H1 (cell line): ENCODE measurements at regions not wholly inside any gene's neighbourhood (a gene's known extent, or its start where the extent isn't known, plus 50 kb on each side); places are given as distances from the start of the nearest gene placed in this dataset.

Experiments used
- CTCF ChIA-PET: fragments of 300-600 bp; sonication (Branson Sonifier 250); formaldehyde crosslinking; loops from one replicate; lab custom pipeline; 2021; ENCODE audit not compliant: partially characterized antibody; lab: Charles Lee
- POLR2A ChIA-PET: fragments of 300-600 bp; sonication (Branson Sonifier 250); formaldehyde crosslinking; loops from one replicate; lab custom pipeline; 2021; ENCODE audit warnings: inconsistent platforms; ENCODE audit not compliant: partially characterized antibody; lab: Charles Lee
- DNase-seq, 2 experiments: peaks; one replicate each; pipeline versions ENCODE4 v3.0.0 to v3.0.0-alpha.2; 2010 to 2022; ENCODE audit warnings: low spot score in 2 of 2, low read depth in 1 of 2, mixed read lengths in 1 of 2
- FAIRE-seq: peaks from 2 replicates; lab custom pipeline; 2011; peaks lifted over from hg19 to GRCh38; lab: Jason Lieb, UNC
- H2AFZ ChIP-seq: 2 replicates; pipeline ENCODE4 v1.8.1; 2012; ENCODE audit warnings: low read length, inconsistent platforms
- H2AK5ac ChIP-seq: 2 replicates; pipeline ENCODE4 v1.6.1; 2013; ENCODE audit warnings: low read depth, low read length
- H2BK120ac ChIP-seq: replicated peaks from 2 replicates; pipeline ENCODE3; 2013; ENCODE audit warnings: low read depth, low read length, inconsistent platforms
- H2BK12ac ChIP-seq: 2 replicates; pipeline ENCODE4 v1.6.1; 2013; ENCODE audit warnings: low read depth, low read length
- H2BK15ac ChIP-seq: 2 replicates; pipeline ENCODE4 v1.6.1; 2013; ENCODE audit warnings: low read length
- H2BK20ac ChIP-seq: 2 replicates; pipeline ENCODE4 v1.6.1; 2013; ENCODE audit warnings: low read length
- H2BK5ac ChIP-seq: 2 replicates; pipeline ENCODE4 v1.6.1; 2013; ENCODE audit warnings: low read depth, low read length
- H3K14ac ChIP-seq: 2 replicates; pipeline ENCODE4 v1.6.1; 2013; ENCODE audit warnings: inconsistent platforms; ENCODE audit not compliant: insufficient read length
- H3K18ac ChIP-seq: 2 replicates; pipeline ENCODE4 v1.6.1; 2013; ENCODE audit warnings: low read length; ENCODE audit errors: extremely low read depth
- H3K23ac ChIP-seq: 2 replicates; pipeline ENCODE4 v1.6.1; 2013; ENCODE audit warnings: inconsistent platforms; ENCODE audit not compliant: insufficient read length
- H3K23me2 ChIP-seq: 2 replicates; pipeline ENCODE4 v1.6.1; 2013; ENCODE audit warnings: low read depth, low read length
- H3K27ac ChIP-seq: 2 replicates; pipeline ENCODE4 v1.6.1; 2011; ENCODE audit warnings: low read depth, low read length, inconsistent platforms
- H3K27me3 ChIP-seq, 4 experiments: replicated peaks in 1 of 4; 1 replicate in 1 of 4; 2 replicates in 3 of 4; pipeline versions ENCODE4 v1.6.1 to v1.8.1; 2011 to 2013; ENCODE audit warnings: low read length in 3 of 4, mild to moderate bottlenecking in 3 of 4, inconsistent platforms in 2 of 4, mixed read lengths in 2 of 4, moderate library complexity in 1 of 4; ENCODE audit not compliant: control insufficient read depth in 3 of 4, insufficient read depth in 3 of 4; ENCODE audit errors: extremely low read depth in 1 of 4
- H3K36me3 ChIP-seq, 4 experiments: 2 replicates each; pipeline versions ENCODE4 v1.6.1 to v1.8.1; 2011 to 2013; ENCODE audit warnings: mild to moderate bottlenecking in 4 of 4, low read length in 3 of 4, moderate library complexity in 2 of 4, control low read depth in 1 of 4, inconsistent platforms in 1 of 4; ENCODE audit not compliant: insufficient read depth in 4 of 4, control insufficient read depth in 2 of 4
- H3K4ac ChIP-seq: replicated peaks from 2 replicates; pipeline ENCODE3; 2013; ENCODE audit warnings: low read length, low read depth, mixed read lengths, inconsistent platforms; ENCODE audit not compliant: insufficient read length
- H3K4me1 ChIP-seq, 4 experiments: replicated peaks in 1 of 4; 1 replicate in 1 of 4; 2 replicates in 3 of 4; pipeline versions ENCODE4 v1.6.1 to v1.8.1; 2011 to 2013; ENCODE audit warnings: low read length in 3 of 4, inconsistent platforms in 2 of 4, mixed read lengths in 1 of 4; ENCODE audit not compliant: insufficient read depth in 4 of 4, control insufficient read depth in 3 of 4
- H3K4me2 ChIP-seq, 2 experiments: 2 replicates each; pipeline versions ENCODE4 v1.6.1 to v1.8.1; 2011 to 2013; ENCODE audit warnings: low read depth in 2 of 2, low read length in 2 of 2, control low read depth in 1 of 2, inconsistent platforms in 1 of 2, mild to moderate bottlenecking in 1 of 2; ENCODE audit not compliant: insufficient read depth in 1 of 2
- H3K4me3 ChIP-seq, 4 experiments: fragments of 200-600, 300-600 bp in 1 of 4; sonication (generic), shearing (Covaris generic), sonication (Bioruptor Twin) in 1 of 4; 2 replicates each; pipeline versions ENCODE4 v1.5.1 to v1.8.1; 2011 to 2016; ENCODE audit warnings: low read length in 4 of 4, low read depth in 3 of 4, control low read depth in 2 of 4, inconsistent platforms in 2 of 4, mild to moderate bottlenecking in 2 of 4, mixed read lengths in 1 of 4, moderate library complexity in 1 of 4; ENCODE audit not compliant: insufficient read depth in 2 of 4; ENCODE audit errors: extremely low read depth in 1 of 4
- H3K56ac ChIP-seq: replicated peaks from 2 replicates; pipeline ENCODE3; 2013; ENCODE audit warnings: low read depth, mild to moderate bottlenecking, mixed read lengths, low read length, inconsistent platforms; ENCODE audit not compliant: insufficient read length
- H3K79me1 ChIP-seq: 2 replicates; pipeline ENCODE4 v1.6.1; 2013; ENCODE audit warnings: low read depth, low read length, control low read depth
- H3K79me2 ChIP-seq, 2 experiments: 2 replicates each; pipeline versions ENCODE4 v1.6.1 to v1.8.1; 2012 to 2013; ENCODE audit warnings: low read length in 2 of 2, mild to moderate bottlenecking in 2 of 2, inconsistent platforms in 1 of 2; ENCODE audit not compliant: insufficient read depth in 2 of 2, control insufficient read depth in 1 of 2
- H3K9ac ChIP-seq, 4 experiments: replicated peaks in 1 of 4; 1 replicate in 1 of 4; 2 replicates in 3 of 4; pipeline versions ENCODE4 v1.6.1 to v1.8.1; 2011 to 2013; ENCODE audit warnings: low read depth in 3 of 4, low read length in 3 of 4, control low read depth in 2 of 4, mild to moderate bottlenecking in 2 of 4, moderate library complexity in 2 of 4, inconsistent platforms in 1 of 4; ENCODE audit errors: extremely low read depth in 1 of 4
- H3K9me3 ChIP-seq, 2 experiments: 2 replicates each; pipeline versions ENCODE4 v1.6.1 to v1.8.1; 2012 to 2013; ENCODE audit warnings: mild to moderate bottlenecking in 2 of 2, moderate library complexity in 2 of 2, control low read depth in 1 of 2, inconsistent platforms in 1 of 2, low read depth in 1 of 2, low read length in 1 of 2, mixed read lengths in 1 of 2; ENCODE audit not compliant: insufficient read depth in 2 of 2
- H4K20me1 ChIP-seq, 2 experiments: replicated peaks in 1 of 2; 2 replicates each; pipeline versions ENCODE3 to v1.8.1; 2011 to 2013; ENCODE audit warnings: inconsistent platforms in 2 of 2, low read length in 2 of 2, mild to moderate bottlenecking in 1 of 2; ENCODE audit not compliant: insufficient read depth in 2 of 2, control insufficient read depth in 1 of 2
- H4K5ac ChIP-seq: 2 replicates; pipeline ENCODE4 v1.6.1; 2013; ENCODE audit warnings: low read length, low read depth, mixed read lengths, inconsistent platforms; ENCODE audit not compliant: insufficient read length
- H4K8ac ChIP-seq: 2 replicates; pipeline ENCODE4 v1.8.0; 2013; ENCODE audit warnings: mild to moderate bottlenecking, moderate library complexity, low read length, inconsistent platforms; ENCODE audit not compliant: insufficient read depth; ENCODE audit errors: extremely low read depth
- H4K91ac ChIP-seq: replicated peaks from 2 replicates; pipeline ENCODE3; 2013; ENCODE audit warnings: low read length, mixed read lengths, inconsistent platforms; ENCODE audit not compliant: insufficient read length
- ATF3 ChIP-seq: IDR thresholded peaks from 2 replicates; pipeline ENCODE4 v1.6.1; 2011; ENCODE audit warnings: low read depth, mild to moderate bottlenecking, low read length; ENCODE audit not compliant: insufficient read depth
- BCL11A ChIP-seq, 2 experiments: IDR thresholded peaks; one replicate each; pipeline ENCODE4 v1.6.1; 2011; ENCODE audit warnings: low read depth in 2 of 2, low read length in 2 of 2, mild to moderate bottlenecking in 2 of 2
- E2F6 ChIP-seq: IDR thresholded peaks from 2 replicates; pipeline ENCODE4 v1.6.1; 2012; ENCODE audit warnings: inconsistent platforms
- JUN ChIP-seq: IDR thresholded peaks from 2 replicates; pipeline ENCODE4 v1.6.1; 2011; ENCODE audit warnings: low read depth, mild to moderate bottlenecking, improper control_type of control experiment, low read length
- MAX ChIP-seq: IDR thresholded peaks from 2 replicates; pipeline ENCODE4 v1.6.1; 2012; ENCODE audit warnings: inconsistent platforms
- RXRA ChIP-seq: IDR thresholded peaks from 2 replicates; pipeline ENCODE4 v1.6.1; 2011; ENCODE audit warnings: low read depth, mild to moderate bottlenecking, low read length, moderate library complexity; ENCODE audit not compliant: insufficient read depth
- TAF7 ChIP-seq: optimal IDR thresholded peaks from 2 replicates; pipeline ENCODE3; 2011; ENCODE audit warnings: low read depth, mild to moderate bottlenecking, inconsistent platforms, low read length, moderate library complexity, borderline replicate concordance
- WGBS, 2 experiments: shearing (Covaris generic) in 1 of 2; methylation state at CpG; one replicate each; pipeline versions ENCODE4 v1.1.6 to v1.1.7; 2013 to 2015; ENCODE audit warnings: low lambda C conversion rate in 2 of 2, mixed read lengths in 2 of 2, inconsistent platforms in 1 of 2, low coverage in 1 of 2, missing lambda C conversion rate in 1 of 2; ENCODE audit not compliant: insufficient replicate concordance in 2 of 2, insufficient coverage in 1 of 2, insufficient read length in 1 of 2; ENCODE audit errors: extremely low coverage in 1 of 2, missing lambda C conversion rate in 1 of 2; 5-methylcytosine and 5-hydroxymethylcytosine counted together

- Histone ChIP-seq H4K5ac (no peak overlapping the region), H3K14ac (no peak overlapping the region), H2BK12ac (no peak overlapping the region; the same call in 1 of the 2 replicates), H3K79me1 (no peaks in the 10 kb centered on the region), H3K79me2 (no peaks in the 10 kb centered on the region), H2AK5ac (no peak overlapping the region), H3K4me2 (no peak overlapping the region), H2BK15ac (no peak overlapping the region), H3K4me3 (no peak overlapping the region), H4K20me1 (no peaks in the 10 kb centered on the region), H3K27ac (no peak overlapping the region), H3K9me3 (no peaks in the 10 kb centered on the region), H2BK120ac (no peak overlapping the region), H3K18ac (peak overlapping the region; percentile 65), H3K56ac (no peak overlapping the region), H2BK5ac (no peak overlapping the region), H2BK20ac (no peak overlapping the region; the same call in 1 of the 2 replicates), H3K23me2 (no peaks in the 10 kb centered on the region), H2AFZ (peak overlapping the region; percentile 78), H3K9ac (no peak overlapping the region), H3K4ac (no peak overlapping the region), H3K36me3 (no peaks in the 10 kb centered on the region), H3K23ac (no peak overlapping the region), H4K91ac (no peak overlapping the region), H3K4me1 (peaks cover 0 to 9% (median 5%) of the 10 kb centered on the region in 4 experiments; a peak in 4 of 7 replicates), H3K27me3 (no peaks in the 10 kb centered on the region; a peak in 1 of 7 replicates), H4K8ac (no peak overlapping the region)
- FAIRE-seq (no peak), DNase-seq (no peak)
- ChIA-PET CTCF (interaction anchor here (0.6 to 1.4 kb wide), 4 partner anchors 18 to 1587 kb away, joined by 3 read pairs; no protein-coding TSS in a partner anchor), POLR2A (no interaction called here)
- TF ChIP-seq JUN (no peak), E2F6 (peak; percentile 57), RXRA (no peak), MAX (peak; percentile 32; the same call in 1 of the 2 replicates), BCL11A (IDR thresholded peaks at IDR 0.05; ENCODE audit: low read depth in 2 of 2, low read length in 2 of 2) (no peak), TAF7 (no peak), ATF3 (no peak)
- WGBS, 2 experiments, result 70% methylated on average over 23 of the region's 23 CpGs; no CpG with 5 or more reads in 1 of the 2 experiments
Measured at GRCh38 chr2:5453220-5454050, 238.7 kb upstream of the SOX11 start.
